Neural progenitor cell (in vitro differentiated cells): ENCODE measurements at regions not wholly inside any gene's neighbourhood (a gene's known extent, or its start where the extent isn't known, plus 50 kb on each side); places are given as distances from the start of the nearest gene placed in this dataset.

Experiments used
- DNase-seq: peaks from one replicate; pipeline ENCODE4 v3.0.0-alpha.2; 2016; ENCODE audit warnings: low spot score
- H2AFZ ChIP-seq: fragments of 200-600 bp; sonication (generic); replicated peaks from 2 replicates; pipeline ENCODE4 v1.6.1; 2016; ENCODE audit warnings: antibody characterized with exemption
- H3F3A ChIP-seq: fragments of 200-600 bp; sonication (generic); 2 replicates; pipeline ENCODE4 v1.6.1; 2016; ENCODE audit warnings: antibody characterized with exemption, low read depth
- H3K27ac ChIP-seq: fragments of 200-600 bp; sonication (generic); 2 replicates; pipeline ENCODE4 v1.5.1; 2016; ENCODE audit warnings: mild to moderate bottlenecking
- H3K27me3 ChIP-seq: fragments of 200-600 bp; sonication (generic); 2 replicates; pipeline ENCODE4 v1.6.1; 2016; ENCODE audit warnings: mild to moderate bottlenecking, moderate library complexity
- H3K36me3 ChIP-seq: fragments of 200-600 bp; sonication (generic); 2 replicates; pipeline ENCODE4 v1.5.1; 2016
- H3K4me1 ChIP-seq: fragments of 200-600 bp; sonication (generic); 2 replicates; pipeline ENCODE4 v1.6.1; 2016; ENCODE audit warnings: mixed run types
- H3K4me2 ChIP-seq: fragments of 200-600 bp; sonication (generic); 2 replicates; pipeline ENCODE4 v1.6.1; 2016
- H3K4me3 ChIP-seq: fragments of 200-600 bp; sonication (generic); 2 replicates; pipeline ENCODE4 v1.5.1; 2016
- H3K79me2 ChIP-seq: fragments of 200-600 bp; sonication (generic); 2 replicates; pipeline ENCODE4 v1.6.1; 2016; ENCODE audit warnings: low read depth
- H3K9ac ChIP-seq: fragments of 200-600 bp; sonication (generic); 2 replicates; pipeline ENCODE4 v1.6.1; 2016
- H3K9me3 ChIP-seq: fragments of 200-600 bp; sonication (generic); 2 replicates; pipeline ENCODE4 v1.5.1; 2016; ENCODE audit warnings: low read depth
- H4K20me1 ChIP-seq: fragments of 200-600 bp; sonication (generic); 2 replicates; pipeline ENCODE4 v1.6.1; 2016; ENCODE audit warnings: low read depth
- H3K27ac Mint-ChIP-seq: 3 replicates; pipeline ENCODE4 v1.8.0; 2021; ENCODE audit warnings: mixed read lengths
- H3K27me3 Mint-ChIP-seq: 2 replicates; pipeline ENCODE4 v1.8.0; 2022; ENCODE audit warnings: low read depth, mild to moderate bottlenecking, inconsistent platforms, moderate library complexity, mixed read lengths; ENCODE audit not compliant: insufficient read depth
- H3K36me3 Mint-ChIP-seq: 3 replicates; pipeline ENCODE4 v1.8.0; 2021; ENCODE audit warnings: mixed read lengths
- H3K4me1 Mint-ChIP-seq: 3 replicates; pipeline ENCODE4 v1.8.0; 2021; ENCODE audit warnings: mixed read lengths
- H3K4me3 Mint-ChIP-seq: 3 replicates; pipeline ENCODE4 v1.8.0; 2021; ENCODE audit warnings: mild to moderate bottlenecking, moderate library complexity, mixed read lengths
- H3K9me3 Mint-ChIP-seq: 3 replicates; pipeline ENCODE4 v1.8.0; 2020; ENCODE audit warnings: mixed read lengths
- EZH2 ChIP-seq: fragments of 200-600 bp; sonication (generic); IDR thresholded peaks from 2 replicates; pipeline ENCODE4 v1.6.1; 2017; ENCODE audit warnings: antibody characterized with exemption, mild to moderate bottlenecking, moderate library complexity
- EZH2phosphoT487 ChIP-seq: fragments of 200-600 bp; sonication (generic); IDR thresholded peaks from 2 replicates; pipeline ENCODE4 v1.6.1; 2017; ENCODE audit warnings: antibody characterized with exemption
- TF ChIP-seq, protein P1 (sequence below): fragments of 200-600 bp; sonication (generic); IDR thresholded peaks from 2 replicates; pipeline ENCODE4 v1.5.1; 2017; ENCODE audit warnings: antibody characterized with exemption, mild to moderate bottlenecking

DNA sequence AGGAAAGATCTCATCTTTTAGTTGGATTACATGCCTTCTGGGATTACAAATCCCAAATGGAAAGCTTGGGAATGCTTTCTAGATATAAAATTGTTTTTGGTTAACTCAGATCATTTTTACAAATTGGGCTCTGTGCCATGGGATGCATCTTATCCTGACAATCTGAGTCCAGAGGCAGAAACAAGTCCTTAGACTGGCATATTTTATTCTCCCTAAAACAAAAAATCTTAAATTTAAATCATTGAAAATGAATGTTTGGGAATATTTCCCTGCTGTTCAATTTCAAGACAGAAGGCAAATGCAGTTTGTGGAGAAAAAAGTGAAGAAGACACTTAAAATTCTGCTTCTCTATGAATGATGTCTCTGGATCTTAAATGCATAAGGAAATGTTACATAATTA, 456.6 kb upstream of the GOT2 start:
- Histone ChIP-seq H3K36me3 (no peaks in the 10 kb centered on the region), H3K4me2 (no peak overlapping the region), H3K4me3 (no peak overlapping the region), H4K20me1 (no peaks in the 10 kb centered on the region), H2AFZ (no peak overlapping the region), H3K27me3 (no peaks in the 10 kb centered on the region), H3K9ac (no peak overlapping the region), H3K9me3 (no peaks in the 10 kb centered on the region), H3K4me1 (no peaks in the 10 kb centered on the region), H3K79me2 (no peaks in the 10 kb centered on the region), H3F3A (no peaks in the 10 kb centered on the region), H3K27ac (no peak overlapping the region)
- no peak for DNase-seq
- H3K4me1 Mint-ChIP-seq: no peaks in the 10 kb centered on the region
- peaks cover 2% of the 10 kb centered on the region for H3K27me3 Mint-ChIP-seq
- no peak overlapping the region for H3K27ac Mint-ChIP-seq
- H3K4me3 Mint-ChIP-seq: no peak overlapping the region
- no peak for TF ChIP-seq EZH2phosphoT487
- peaks cover 4% of the 10 kb centered on the region for H3K9me3 Mint-ChIP-seq
- no peaks in the 10 kb centered on the region for H3K36me3 Mint-ChIP-seq

DNA sequence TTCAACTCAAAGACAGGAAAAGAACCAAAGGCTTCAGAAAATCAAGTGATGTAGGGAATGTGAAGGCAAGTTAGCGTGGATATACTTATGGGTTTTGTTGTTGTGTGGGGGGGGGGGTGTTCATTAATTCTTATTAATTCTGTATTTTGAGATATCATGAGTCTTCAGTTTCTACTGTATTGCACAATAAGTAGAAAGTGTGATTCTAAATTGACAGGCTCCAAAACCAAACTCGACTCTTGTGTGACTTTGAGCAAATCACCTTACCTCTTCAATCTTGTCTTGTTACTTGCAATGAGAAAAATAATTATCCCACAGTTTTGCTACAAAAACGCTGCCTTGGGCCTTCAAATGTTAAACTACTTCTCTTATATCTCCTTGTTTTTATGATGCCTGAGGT, 453.9 kb upstream of the GOT2 start:
- Mint-ChIP-seq H3K27ac (no peak overlapping the region), H3K36me3 (no peaks in the 10 kb centered on the region), H3K4me3 (no peak overlapping the region), H3K9me3 (peaks cover 12% of the 10 kb centered on the region), H3K4me1 (no peaks in the 10 kb centered on the region), H3K27me3 (peaks cover 2% of the 10 kb centered on the region)
- no peaks in the 10 kb centered on the region for H3K27me3 ChIP-seq
- H3F3A ChIP-seq: no peaks in the 10 kb centered on the region
- H4K20me1 ChIP-seq: no peaks in the 10 kb centered on the region
- H3K4me3 ChIP-seq: no peak overlapping the region
- no peak overlapping the region for H3K4me2 ChIP-seq
- DNase-seq: no peak
- no peaks in the 10 kb centered on the region for H3K36me3 ChIP-seq
- no peaks in the 10 kb centered on the region for H3K79me2 ChIP-seq
- no peaks in the 10 kb centered on the region for H3K9me3 ChIP-seq
- no peak overlapping the region for H3K27ac ChIP-seq
- no peak for TF ChIP-seq EZH2phosphoT487
- TF ChIP-seq, protein P1, sequence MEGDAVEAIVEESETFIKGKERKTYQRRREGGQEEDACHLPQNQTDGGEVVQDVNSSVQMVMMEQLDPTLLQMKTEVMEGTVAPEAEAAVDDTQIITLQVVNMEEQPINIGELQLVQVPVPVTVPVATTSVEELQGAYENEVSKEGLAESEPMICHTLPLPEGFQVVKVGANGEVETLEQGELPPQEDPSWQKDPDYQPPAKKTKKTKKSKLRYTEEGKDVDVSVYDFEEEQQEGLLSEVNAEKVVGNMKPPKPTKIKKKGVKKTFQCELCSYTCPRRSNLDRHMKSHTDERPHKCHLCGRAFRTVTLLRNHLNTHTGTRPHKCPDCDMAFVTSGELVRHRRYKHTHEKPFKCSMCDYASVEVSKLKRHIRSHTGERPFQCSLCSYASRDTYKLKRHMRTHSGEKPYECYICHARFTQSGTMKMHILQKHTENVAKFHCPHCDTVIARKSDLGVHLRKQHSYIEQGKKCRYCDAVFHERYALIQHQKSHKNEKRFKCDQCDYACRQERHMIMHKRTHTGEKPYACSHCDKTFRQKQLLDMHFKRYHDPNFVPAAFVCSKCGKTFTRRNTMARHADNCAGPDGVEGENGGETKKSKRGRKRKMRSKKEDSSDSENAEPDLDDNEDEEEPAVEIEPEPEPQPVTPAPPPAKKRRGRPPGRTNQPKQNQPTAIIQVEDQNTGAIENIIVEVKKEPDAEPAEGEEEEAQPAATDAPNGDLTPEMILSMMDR: no peak
- no peak overlapping the region for H2AFZ ChIP-seq
- no peaks in the 10 kb centered on the region for H3K4me1 ChIP-seq
- no peak overlapping the region for H3K9ac ChIP-seq

DNA sequence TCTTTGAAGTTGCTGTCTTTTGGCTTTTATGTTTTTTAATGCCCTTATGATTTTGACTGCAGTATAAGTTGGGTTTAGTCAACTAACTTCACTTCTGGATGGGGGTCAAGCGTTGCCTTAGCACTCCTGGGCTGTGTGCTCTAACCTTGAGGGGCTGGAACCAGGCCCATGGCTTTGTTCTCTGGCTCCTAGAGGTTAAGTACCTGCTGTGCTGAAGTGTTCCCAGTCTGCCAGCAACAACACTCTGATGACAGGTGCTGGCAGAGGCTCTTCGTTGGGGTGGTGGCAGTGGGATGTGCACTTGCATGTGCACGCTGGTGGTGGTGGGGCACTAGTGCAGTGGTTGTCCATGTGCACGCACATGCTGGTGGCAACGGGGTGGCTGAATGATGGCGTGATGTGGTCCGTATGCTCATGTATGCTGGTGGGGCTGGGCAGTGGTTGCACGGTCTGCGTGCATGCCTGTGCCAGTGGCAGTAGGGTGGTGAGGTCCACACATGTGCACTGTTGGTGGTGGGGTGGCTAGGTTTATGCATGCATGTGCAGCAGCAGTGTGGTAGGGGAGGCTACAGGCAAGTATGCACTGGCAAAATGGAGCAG, 447.8 kb upstream of the GOT2 start:
- H3K79me2 ChIP-seq: no peaks in the 10 kb centered on the region
- TF ChIP-seq, protein P1: no peak
- TF ChIP-seq EZH2phosphoT487 (no peak), EZH2 (no peak)
- no peaks in the 10 kb centered on the region for H3K9me3 ChIP-seq
- Mint-ChIP-seq H3K27me3 (no peaks in the 10 kb centered on the region), H3K27ac (no peak overlapping the region), H3K4me3 (no peak overlapping the region), H3K4me1 (no peaks in the 10 kb centered on the region), H3K9me3 (peaks cover 16% of the 10 kb centered on the region), H3K36me3 (no peaks in the 10 kb centered on the region)
- no peaks in the 10 kb centered on the region for H3F3A ChIP-seq
- no peak overlapping the region for H3K4me2 ChIP-seq
- no peak overlapping the region for H3K4me3 ChIP-seq
- DNase-seq: no peak
- H3K36me3 ChIP-seq: no peaks in the 10 kb centered on the region
- H3K4me1 ChIP-seq: no peaks in the 10 kb centered on the region
- H2AFZ ChIP-seq: no peak overlapping the region
- no peaks in the 10 kb centered on the region for H4K20me1 ChIP-seq
- H3K27me3 ChIP-seq: no peaks in the 10 kb centered on the region
- no peak overlapping the region for H3K27ac ChIP-seq
- H3K9ac ChIP-seq: no peak overlapping the region

DNA sequence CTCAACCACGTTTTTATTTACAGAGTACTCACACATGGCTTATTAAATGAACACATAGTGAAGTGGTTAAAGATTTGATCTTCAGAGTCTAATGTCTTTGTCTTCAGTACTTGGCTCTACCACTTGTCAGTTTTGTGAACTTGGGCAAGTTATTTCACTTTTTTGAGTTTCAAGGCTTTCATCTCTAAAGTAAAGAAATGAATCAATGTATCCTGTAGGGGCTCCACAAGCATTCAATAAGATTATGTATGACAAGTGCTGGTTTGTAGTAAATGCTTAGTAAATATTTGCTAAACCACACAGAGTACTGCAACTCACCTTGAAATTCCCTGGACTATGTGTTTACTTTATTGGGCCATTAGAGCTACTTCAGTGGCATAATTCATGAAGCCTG, 446.0 kb upstream of the GOT2 start:
- Histone ChIP-seq H3K27ac (no peak overlapping the region), H3K9ac (no peak overlapping the region), H3K79me2 (no peaks in the 10 kb centered on the region), H3K27me3 (no peaks in the 10 kb centered on the region), H2AFZ (no peak overlapping the region), H3K4me3 (no peak overlapping the region), H4K20me1 (no peaks in the 10 kb centered on the region), H3K4me2 (no peak overlapping the region), H3K4me1 (no peaks in the 10 kb centered on the region), H3F3A (no peaks in the 10 kb centered on the region), H3K36me3 (no peaks in the 10 kb centered on the region), H3K9me3 (no peaks in the 10 kb centered on the region)
- Mint-ChIP-seq H3K4me3 (no peak overlapping the region), H3K27me3 (no peaks in the 10 kb centered on the region), H3K36me3 (no peaks in the 10 kb centered on the region), H3K9me3 (peaks cover 9% of the 10 kb centered on the region), H3K4me1 (no peaks in the 10 kb centered on the region), H3K27ac (no peak overlapping the region)
- TF ChIP-seq EZH2: no peak
- no peak for TF ChIP-seq EZH2phosphoT487
- TF ChIP-seq, protein P1: no peak
- DNase-seq: no peak
